ENCODE measurements at regions not wholly inside any gene's neighbourhood (a gene's known extent, or its start where the extent isn't known, plus 50 kb on each side); places are given as distances from the start of the nearest gene placed in this dataset.

GRCh38 chr3:177982034-177982433 lies 554.2 kb upstream of the KCNMB2 start:
- Histone ChIP-seq H3K27ac (ENCODE audit: low read length) (no peak overlapping the region), H3K4me3 (ENCODE audit: low read length in 2 of 2) (no peak overlapping the region), H3K27me3 (ENCODE audit: control insufficient read depth in 1 of 2, insufficient read depth in 2 of 2, low read length in 2 of 2) (no peaks in the 10 kb centered on the region), H3K36me3 (ENCODE audit: control insufficient read depth in 2 of 2, insufficient read depth in 2 of 2, low read length in 2 of 2) (no peaks in the 10 kb centered on the region), H3K9ac (ENCODE audit: low read length in 2 of 2) (no peak overlapping the region), H3K4me1 (ENCODE audit: control insufficient read depth, insufficient read depth, low read length) (no peaks in the 10 kb centered on the region), H3K9me3 (ENCODE audit: control insufficient read depth in 2 of 2, low read length in 2 of 2) (no peaks in the 10 kb centered on the region)

DNA sequence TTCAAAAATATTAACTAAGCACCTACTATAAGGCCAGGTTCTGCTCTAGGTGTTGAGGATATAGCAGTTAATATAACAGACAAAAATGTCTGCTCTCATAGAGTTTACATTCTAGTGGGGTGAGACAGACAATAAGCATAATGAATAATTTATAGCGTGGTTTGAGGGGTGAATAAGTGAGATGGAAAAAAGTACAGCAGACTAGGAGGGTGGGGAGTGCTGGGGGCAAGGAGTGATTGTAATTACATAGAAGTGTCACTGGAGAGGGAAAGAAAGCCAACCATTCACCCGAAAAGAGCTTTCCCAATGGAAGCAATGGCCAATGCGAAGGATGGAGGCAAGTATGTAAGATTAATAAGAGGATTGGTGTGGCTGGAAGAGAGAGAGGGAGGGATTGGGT lies 552.9 kb upstream of the KCNMB2 start:
- H3K36me3 ChIP-seq (ENCODE audit: control insufficient read depth in 2 of 2, insufficient read depth in 2 of 2, low read length in 2 of 2): no peaks in the 10 kb centered on the region
- H3K9me3 ChIP-seq (ENCODE audit: control insufficient read depth in 2 of 2, low read length in 2 of 2): no peaks in the 10 kb centered on the region
- H3K27ac ChIP-seq (ENCODE audit: low read length): no peak overlapping the region
- no peaks in the 10 kb centered on the region for H3K4me1 ChIP-seq (ENCODE audit: control insufficient read depth, insufficient read depth, low read length)
- no peaks in the 10 kb centered on the region for H3K27me3 ChIP-seq (ENCODE audit: control insufficient read depth in 1 of 2, insufficient read depth in 2 of 2, low read length in 2 of 2)
- H3K9ac ChIP-seq (ENCODE audit: low read length in 2 of 2): no peak overlapping the region
- H3K4me3 ChIP-seq (ENCODE audit: low read length in 2 of 2): no peak overlapping the region

DNA sequence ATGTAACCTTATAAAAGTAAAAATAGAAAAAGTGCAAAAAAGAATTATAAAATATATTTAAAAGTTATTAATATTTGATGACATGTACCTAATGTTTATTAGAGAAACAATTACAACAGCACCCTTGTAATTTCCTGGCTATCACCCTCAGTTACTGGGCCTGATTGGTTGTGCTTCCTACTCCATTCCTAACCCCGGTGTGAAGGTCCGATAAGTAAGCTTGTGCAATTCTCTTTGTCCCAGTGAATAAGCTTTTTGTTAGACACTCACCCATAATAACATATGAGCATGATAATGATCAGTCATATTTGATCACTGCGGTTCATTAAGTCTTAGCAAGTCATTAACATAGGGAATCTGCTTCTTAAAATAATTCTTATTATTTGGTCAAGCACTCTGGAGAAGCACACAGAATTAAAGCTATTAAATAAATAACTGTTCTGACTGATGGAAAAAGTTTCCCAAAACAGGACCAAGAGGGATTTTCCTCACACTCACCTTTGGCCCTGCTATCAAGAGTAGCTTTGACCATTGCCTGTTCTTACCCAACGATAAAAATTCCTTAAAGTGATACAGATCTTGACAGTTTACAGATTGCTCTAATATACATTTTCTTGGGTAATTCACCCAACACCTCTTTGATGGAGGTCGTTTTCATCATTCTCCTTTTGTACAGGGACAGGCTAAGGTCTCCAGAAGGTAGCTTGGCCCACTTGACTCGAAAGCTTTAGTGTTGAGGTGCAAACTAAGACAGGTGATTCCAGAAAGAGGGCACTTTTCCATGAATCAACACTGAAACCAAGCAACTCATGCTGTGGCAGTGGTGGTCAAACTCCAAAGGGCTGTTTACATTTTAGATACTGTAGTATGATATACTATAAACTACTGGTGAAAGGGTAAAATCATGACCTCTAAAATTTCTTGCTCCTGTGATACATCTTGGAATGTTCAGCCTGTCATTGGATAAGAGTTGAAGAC lies 543.0 kb upstream of the KCNMB2 start:
- Histone ChIP-seq H3K9me3 (ENCODE audit: control insufficient read depth in 2 of 2, low read length in 2 of 2) (no peaks in the 10 kb centered on the region), H3K27me3 (ENCODE audit: control insufficient read depth in 1 of 2, insufficient read depth in 2 of 2, low read length in 2 of 2) (no peaks in the 10 kb centered on the region), H3K27ac (ENCODE audit: low read length) (no peak overlapping the region), H3K36me3 (ENCODE audit: control insufficient read depth in 2 of 2, insufficient read depth in 2 of 2, low read length in 2 of 2) (no peaks in the 10 kb centered on the region), H3K4me3 (ENCODE audit: low read length in 2 of 2) (no peak overlapping the region), H3K4me1 (ENCODE audit: control insufficient read depth, insufficient read depth, low read length) (no peaks in the 10 kb centered on the region), H3K9ac (ENCODE audit: low read length in 2 of 2) (no peak overlapping the region)

DNA sequence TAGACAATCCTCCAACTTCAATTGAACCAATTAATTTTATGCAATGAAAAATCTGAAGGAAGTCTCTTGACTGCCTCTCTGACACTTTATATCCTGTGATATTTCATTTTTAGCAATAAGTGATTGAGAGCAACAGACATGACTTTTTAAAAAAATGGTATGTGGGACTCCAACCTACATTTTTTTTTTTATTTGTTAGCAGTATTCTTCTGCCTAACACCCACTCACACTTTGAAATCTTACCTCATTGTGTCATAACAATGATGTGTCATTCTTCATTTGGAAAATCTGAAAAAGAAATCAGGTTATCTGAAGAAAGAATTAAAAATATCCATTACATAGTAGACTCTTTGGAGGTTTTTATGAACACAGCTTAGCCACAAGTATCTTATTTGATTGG lies 541.3 kb upstream of the KCNMB2 start:
- H3K4me3 ChIP-seq (ENCODE audit: low read length in 2 of 2): no peak overlapping the region

DNA sequence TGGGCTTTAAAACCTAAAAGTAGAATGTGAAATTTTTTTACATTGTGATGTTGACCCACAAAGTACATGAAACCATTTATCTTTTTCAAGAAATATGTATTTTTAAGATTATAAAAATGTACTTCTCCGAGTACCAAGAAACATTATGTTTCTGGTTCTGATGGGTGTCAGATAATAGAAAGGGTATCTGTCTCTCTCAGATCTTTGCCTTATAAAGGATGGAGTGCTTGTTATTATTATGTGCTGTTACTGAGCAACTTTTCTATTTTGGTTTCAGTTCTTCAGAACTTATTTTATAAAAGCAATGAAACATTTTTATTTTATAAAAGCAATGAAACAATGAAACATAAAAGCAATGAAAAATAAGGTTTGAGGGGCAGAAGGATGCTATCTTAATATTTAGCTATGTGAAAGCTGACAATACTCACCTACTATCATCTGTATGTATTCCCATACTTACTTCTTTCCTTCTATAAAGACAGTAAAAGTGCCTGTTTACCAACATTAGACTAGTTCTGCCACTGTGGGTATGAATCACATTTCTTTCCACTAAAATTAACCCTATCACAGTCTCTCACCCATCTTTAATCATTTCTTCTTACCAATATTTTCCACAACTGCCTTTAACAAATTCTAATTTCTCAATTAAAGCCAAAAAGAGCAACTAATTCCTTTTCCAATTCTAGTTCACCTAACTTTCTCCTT lies 540.7 kb upstream of the KCNMB2 start:
- H3K27me3 ChIP-seq (ENCODE audit: control insufficient read depth in 1 of 2, insufficient read depth in 2 of 2, low read length in 2 of 2): no peaks in the 10 kb centered on the region
- no peaks in the 10 kb centered on the region for H3K36me3 ChIP-seq (ENCODE audit: control insufficient read depth in 2 of 2, insufficient read depth in 2 of 2, low read length in 2 of 2)
- no peak overlapping the region for H3K27ac ChIP-seq (ENCODE audit: low read length)
- no peak overlapping the region for H3K4me3 ChIP-seq (ENCODE audit: low read length in 2 of 2)
- no peaks in the 10 kb centered on the region for H3K9me3 ChIP-seq (ENCODE audit: control insufficient read depth in 2 of 2, low read length in 2 of 2)
- no peak overlapping the region for H3K9ac ChIP-seq (ENCODE audit: low read length in 2 of 2)
- no peaks in the 10 kb centered on the region for H3K4me1 ChIP-seq (ENCODE audit: control insufficient read depth, insufficient read depth, low read length)

More for the DNA sequence above, 541.3 kb upstream of the KCNMB2 start:
- Histone ChIP-seq H3K27me3 (ENCODE audit: control insufficient read depth in 1 of 2, insufficient read depth in 2 of 2, low read length in 2 of 2) (no peaks in the 10 kb centered on the region), H3K4me1 (ENCODE audit: control insufficient read depth, insufficient read depth, low read length) (no peaks in the 10 kb centered on the region), H3K9ac (ENCODE audit: low read length in 2 of 2) (no peak overlapping the region), H3K27ac (ENCODE audit: low read length) (no peak overlapping the region), H3K36me3 (ENCODE audit: control insufficient read depth in 2 of 2, insufficient read depth in 2 of 2, low read length in 2 of 2) (no peaks in the 10 kb centered on the region), H3K9me3 (ENCODE audit: control insufficient read depth in 2 of 2, low read length in 2 of 2) (no peaks in the 10 kb centered on the region)

DNA sequence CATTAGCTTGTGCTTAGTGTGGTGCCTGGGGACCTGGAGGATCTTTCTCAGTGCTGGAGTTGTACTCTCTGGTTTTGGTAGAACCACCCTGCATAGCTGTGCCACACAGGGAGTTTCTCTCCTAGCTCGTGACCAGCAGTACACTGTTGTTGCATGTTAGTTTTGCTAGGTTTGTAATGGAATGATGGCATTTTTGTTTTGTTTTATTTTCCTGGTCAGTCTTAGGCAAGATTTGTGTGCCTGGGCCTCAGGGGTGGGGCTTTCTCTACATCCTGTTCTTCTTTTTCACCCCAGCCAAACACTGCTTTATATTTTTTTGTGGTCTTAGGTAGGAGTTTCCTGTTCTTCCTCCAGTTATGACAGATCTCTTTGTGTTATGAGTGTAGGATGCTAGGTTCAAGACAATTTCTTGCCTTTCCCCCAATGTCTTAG lies 534.5 kb upstream of the KCNMB2 start:
- H3K27ac ChIP-seq (ENCODE audit: low read length): no peak overlapping the region

GRCh38 chr3:178002113-178002512 lies 534.1 kb upstream of the KCNMB2 start:
- Histone ChIP-seq H3K27me3 (ENCODE audit: control insufficient read depth in 1 of 2, insufficient read depth in 2 of 2, low read length in 2 of 2) (no peaks in the 10 kb centered on the region), H3K4me3 (ENCODE audit: low read length in 2 of 2) (no peak overlapping the region), H3K9me3 (ENCODE audit: control insufficient read depth in 2 of 2, low read length in 2 of 2) (no peaks in the 10 kb centered on the region), H3K27ac (ENCODE audit: low read length) (no peak overlapping the region), H3K9ac (ENCODE audit: low read length in 2 of 2) (no peak overlapping the region), H3K4me1 (ENCODE audit: control insufficient read depth, insufficient read depth, low read length) (no peaks in the 10 kb centered on the region), H3K36me3 (ENCODE audit: control insufficient read depth in 2 of 2, insufficient read depth in 2 of 2, low read length in 2 of 2) (no peaks in the 10 kb centered on the region)

More for the DNA sequence above, 534.5 kb upstream of the KCNMB2 start:
- H3K9me3 ChIP-seq (ENCODE audit: control insufficient read depth in 2 of 2, low read length in 2 of 2): no peaks in the 10 kb centered on the region
- no peaks in the 10 kb centered on the region for H3K4me1 ChIP-seq (ENCODE audit: control insufficient read depth, insufficient read depth, low read length)
- H3K4me3 ChIP-seq (ENCODE audit: low read length in 2 of 2): no peak overlapping the region
- no peak overlapping the region for H3K9ac ChIP-seq (ENCODE audit: low read length in 2 of 2)
- H3K36me3 ChIP-seq (ENCODE audit: control insufficient read depth in 2 of 2, insufficient read depth in 2 of 2, low read length in 2 of 2): no peaks in the 10 kb centered on the region
- no peaks in the 10 kb centered on the region for H3K27me3 ChIP-seq (ENCODE audit: control insufficient read depth in 1 of 2, insufficient read depth in 2 of 2, low read length in 2 of 2)

- Histone ChIP-seq H3K36me3 (ENCODE audit: control insufficient read depth in 2 of 2, insufficient read depth in 2 of 2, low read length in 2 of 2) (no peaks in the 10 kb centered on the region), H3K9ac (ENCODE audit: low read length in 2 of 2) (no peak overlapping the region), H3K4me1 (ENCODE audit: control insufficient read depth, insufficient read depth, low read length) (no peaks in the 10 kb centered on the region), H3K27ac (ENCODE audit: low read length) (no peak overlapping the region), H3K9me3 (ENCODE audit: control insufficient read depth in 2 of 2, low read length in 2 of 2) (no peaks in the 10 kb centered on the region), H3K4me3 (ENCODE audit: low read length in 2 of 2) (no peak overlapping the region), H3K27me3 (ENCODE audit: control insufficient read depth in 1 of 2, insufficient read depth in 2 of 2, low read length in 2 of 2) (no peaks in the 10 kb centered on the region)
These were observed 532.5 kb upstream of the KCNMB2 start for GRCh38 chr3:178003756-178004155.

- no peaks in the 10 kb centered on the region for H3K27me3 ChIP-seq (ENCODE audit: control insufficient read depth in 1 of 2, insufficient read depth in 2 of 2, low read length in 2 of 2)
- no peak overlapping the region for H3K9ac ChIP-seq (ENCODE audit: low read length in 2 of 2)
- H3K9me3 ChIP-seq (ENCODE audit: control insufficient read depth in 2 of 2, low read length in 2 of 2): no peaks in the 10 kb centered on the region
- no peaks in the 10 kb centered on the region for H3K4me1 ChIP-seq (ENCODE audit: control insufficient read depth, insufficient read depth, low read length)
- H3K4me3 ChIP-seq (ENCODE audit: low read length in 2 of 2): no peak overlapping the region
- no peaks in the 10 kb centered on the region for H3K36me3 ChIP-seq (ENCODE audit: control insufficient read depth in 2 of 2, insufficient read depth in 2 of 2, low read length in 2 of 2)
- no peak overlapping the region for H3K27ac ChIP-seq (ENCODE audit: low read length)
These were observed 530.3 kb upstream of the KCNMB2 start for GRCh38 chr3:178005961-178006360.

- H3K27ac ChIP-seq (ENCODE audit: low read length): no peak overlapping the region
- H3K9me3 ChIP-seq (ENCODE audit: control insufficient read depth in 2 of 2, low read length in 2 of 2): no peaks in the 10 kb centered on the region
- no peaks in the 10 kb centered on the region for H3K27me3 ChIP-seq (ENCODE audit: control insufficient read depth in 1 of 2, insufficient read depth in 2 of 2, low read length in 2 of 2)
- no peaks in the 10 kb centered on the region for H3K36me3 ChIP-seq (ENCODE audit: control insufficient read depth in 2 of 2, insufficient read depth in 2 of 2, low read length in 2 of 2)
- H3K4me1 ChIP-seq (ENCODE audit: control insufficient read depth, insufficient read depth, low read length): no peaks in the 10 kb centered on the region
- no peak overlapping the region for H3K4me3 ChIP-seq (ENCODE audit: low read length in 2 of 2)
- H3K9ac ChIP-seq (ENCODE audit: low read length in 2 of 2): no peak overlapping the region
These were observed 525.9 kb upstream of the KCNMB2 start for GRCh38 chr3:178010306-178010705.

- H3K4me3 ChIP-seq (ENCODE audit: low read length in 2 of 2): no peak overlapping the region
- H3K9ac ChIP-seq (ENCODE audit: low read length in 2 of 2): no peak overlapping the region
- H3K9me3 ChIP-seq (ENCODE audit: control insufficient read depth in 2 of 2, low read length in 2 of 2): no peaks in the 10 kb centered on the region
- H3K36me3 ChIP-seq (ENCODE audit: control insufficient read depth in 2 of 2, insufficient read depth in 2 of 2, low read length in 2 of 2): no peaks in the 10 kb centered on the region
- H3K27me3 ChIP-seq (ENCODE audit: control insufficient read depth in 1 of 2, insufficient read depth in 2 of 2, low read length in 2 of 2): no peaks in the 10 kb centered on the region
- H3K27ac ChIP-seq (ENCODE audit: low read length): no peak overlapping the region
- H3K4me1 ChIP-seq (ENCODE audit: control insufficient read depth, insufficient read depth, low read length): no peaks in the 10 kb centered on the region
These were observed 516.6 kb upstream of the KCNMB2 start for GRCh38 chr3:178019645-178020044.

Measured in stomach smooth muscle (tissue), 2 donors.